ENCODE measurements at regions not wholly inside any gene's neighbourhood (a gene's known extent, or its start where the extent isn't known, plus 50 kb on each side); places are given as distances from the start of the nearest gene placed in this dataset.
A peak's percentile ranks its signal among the peaks of the same experiment; 100 is the strongest.

- Mint-ChIP-seq H3K4me1 (no peaks in the 10 kb centered on the region), H3K9me3 (peaks cover 0 to 25% (median 9%) of the 10 kb centered on the region in 9 donors), H3K27me3 (peaks cover 0 to 13% (median 3%) of the 10 kb centered on the region in 5 donors), H3K27ac (no peak overlapping the region), H3K4me3 (no peak overlapping the region), H3K36me3 (no peaks in the 10 kb centered on the region)
- ATAC-seq (no peak), DNase-seq (peak in 1 of 10 donors; percentile 30)
- POLR2A ChIA-PET = no interaction called here
Measured at GRCh38 chr14:101055776-101056374, 152.4 kb upstream of the RTL1 start.

GRCh38 chr14:101056446-101056845 lies 152.9 kb upstream of the RTL1 start:
- POLR2A ChIA-PET = no interaction called here
- DNase-seq (no peak), ATAC-seq (no peak)
- Mint-ChIP-seq H3K9me3 (peaks cover 0 to 25% (median 9%) of the 10 kb centered on the region in 9 donors), H3K36me3 (no peaks in the 10 kb centered on the region), H3K4me3 (no peak overlapping the region), H3K4me1 (no peaks in the 10 kb centered on the region), H3K27me3 (peaks cover 0 to 18% (median 3%) of the 10 kb centered on the region in 5 donors), H3K27ac (no peak overlapping the region)

- POLR2A ChIA-PET = no interaction called here
- ATAC-seq = no peak
- peaks cover 0 to 21% (median 5%) of the 10 kb centered on the region in 5 donors for H3K27me3 Mint-ChIP-seq
Measured at GRCh38 chr14:101057394-101057793, 153.9 kb upstream of the RTL1 start.

GRCh38 chr14:101058571-101058970 lies 155.0 kb upstream of the RTL1 start:
- Mint-ChIP-seq H3K4me1 (no peaks in the 10 kb centered on the region), H3K27ac (no peak overlapping the region), H3K4me3 (no peak overlapping the region), H3K9me3 (peaks cover 0 to 25% (median 9%) of the 10 kb centered on the region in 9 donors), H3K36me3 (no peaks in the 10 kb centered on the region), H3K27me3 (peaks cover 0 to 15% (median 3%) of the 10 kb centered on the region in 5 donors)
- POLR2A ChIA-PET = no interaction called here
- no peak for ATAC-seq
- no peak for DNase-seq

More at GRCh38 chr14:101057394-101057793, 153.9 kb upstream of the RTL1 start:
- Mint-ChIP-seq H3K9me3 (peaks cover 0 to 25% (median 9%) of the 10 kb centered on the region in 9 donors), H3K36me3 (no peaks in the 10 kb centered on the region), H3K4me3 (no peak overlapping the region), H3K27ac (no peak overlapping the region), H3K4me1 (no peaks in the 10 kb centered on the region)
- DNase-seq = no peak

GRCh38 chr14:101060171-101060601 lies 156.7 kb upstream of the RTL1 start:
- Mint-ChIP-seq H3K4me3 (no peak overlapping the region), H3K27me3 (peaks cover 0 to 14% (median 2%) of the 10 kb centered on the region in 5 donors), H3K36me3 (no peaks in the 10 kb centered on the region), H3K4me1 (no peaks in the 10 kb centered on the region), H3K9me3 (peaks cover 0 to 25% (median 9%) of the 10 kb centered on the region in 9 donors), H3K27ac (peak overlapping the region in 1 of 10 donors; percentile 72)
- no peak for ATAC-seq
- POLR2A ChIA-PET = no interaction called here
- peak in 1 of 10 donors; percentile 16 for DNase-seq

- ATAC-seq (no peak), DNase-seq (peak in 1 of 10 donors; percentile 59)
- no peaks in the 10 kb centered on the region for H3K4me1 Mint-ChIP-seq
- no peak overlapping the region for H3K27ac Mint-ChIP-seq
- H3K4me3 Mint-ChIP-seq = no peak overlapping the region
- peaks cover 0 to 18% (median 2%) of the 10 kb centered on the region in 5 donors for H3K27me3 Mint-ChIP-seq
- POLR2A ChIA-PET = no interaction called here
- H3K9me3 Mint-ChIP-seq = peaks cover 0 to 21% (median 9%) of the 10 kb centered on the region in 9 donors
- H3K36me3 Mint-ChIP-seq = no peaks in the 10 kb centered on the region
Measured at GRCh38 chr14:101061411-101062064, 158.0 kb upstream of the RTL1 start.

- H3K4me1 Mint-ChIP-seq = no peaks in the 10 kb centered on the region
- no peaks in the 10 kb centered on the region for H3K36me3 Mint-ChIP-seq
- POLR2A ChIA-PET = no interaction called here
- H3K27ac Mint-ChIP-seq = no peak overlapping the region
- peaks cover 0 to 18% (median 2%) of the 10 kb centered on the region in 5 donors for H3K27me3 Mint-ChIP-seq
- ATAC-seq (no peak), DNase-seq (peak in 1 of 10 donors; percentile 32)
- H3K9me3 Mint-ChIP-seq = peaks cover 0 to 17% (median 9%) of the 10 kb centered on the region in 9 donors
- H3K4me3 Mint-ChIP-seq = no peak overlapping the region
Measured at GRCh38 chr14:101062065-101062450, 158.5 kb upstream of the RTL1 start.

- DNase-seq (no peak), ATAC-seq (no peak)
- no peak overlapping the region for H3K27ac Mint-ChIP-seq
- POLR2A ChIA-PET = no interaction called here
- H3K4me1 Mint-ChIP-seq = no peaks in the 10 kb centered on the region
- H3K4me3 Mint-ChIP-seq = no peak overlapping the region
- no peaks in the 10 kb centered on the region for H3K36me3 Mint-ChIP-seq
- H3K9me3 Mint-ChIP-seq = peaks cover 0 to 12% (median 6%) of the 10 kb centered on the region in 9 donors
- H3K27me3 Mint-ChIP-seq = peaks cover 0 to 19% (median 2%) of the 10 kb centered on the region in 5 donors
Measured at GRCh38 chr14:101062601-101063000, 159.1 kb upstream of the RTL1 start.

- Mint-ChIP-seq H3K4me1 (no peaks in the 10 kb centered on the region), H3K27ac (no peak overlapping the region), H3K27me3 (peaks cover 0 to 24% (median 5%) of the 10 kb centered on the region in 5 donors), H3K9me3 (peaks cover 0 to 7% (median 2%) of the 10 kb centered on the region in 9 donors), H3K4me3 (no peak overlapping the region), H3K36me3 (no peaks in the 10 kb centered on the region)
- ATAC-seq (no peak), DNase-seq (no peak)
- POLR2A ChIA-PET = no interaction called here
Measured at GRCh38 chr14:101063121-101063520, 159.6 kb upstream of the RTL1 start.

GRCh38 chr14:101064121-101064661 lies 160.7 kb upstream of the RTL1 start:
- Mint-ChIP-seq H3K36me3 (no peaks in the 10 kb centered on the region), H3K27ac (no peak overlapping the region), H3K4me1 (no peaks in the 10 kb centered on the region)

GRCh38 chr14:101064718-101065117 lies 161.2 kb upstream of the RTL1 start:
- Mint-ChIP-seq H3K27me3 (peaks cover 0 to 25% (median 5%) of the 10 kb centered on the region in 5 donors), H3K27ac (no peak overlapping the region), H3K9me3 (no peaks in the 10 kb centered on the region), H3K4me3 (no peak overlapping the region), H3K36me3 (no peaks in the 10 kb centered on the region), H3K4me1 (no peaks in the 10 kb centered on the region)
- ATAC-seq = no peak
- POLR2A ChIA-PET = no interaction called here
- no peak for DNase-seq

More at GRCh38 chr14:101064121-101064661, 160.7 kb upstream of the RTL1 start:
- DNase-seq = peak in 1 of 10 donors; percentile 3
- no peaks in the 10 kb centered on the region for H3K9me3 Mint-ChIP-seq
- H3K4me3 Mint-ChIP-seq = no peak overlapping the region
- peaks cover 0 to 25% (median 5%) of the 10 kb centered on the region in 5 donors for H3K27me3 Mint-ChIP-seq
- POLR2A ChIA-PET = no interaction called here
- no peak for ATAC-seq

- no peak overlapping the region for H3K27ac Mint-ChIP-seq
- POLR2A ChIA-PET = no interaction called here
- H3K36me3 Mint-ChIP-seq = no peaks in the 10 kb centered on the region
- peaks cover 5 to 26% (median 5%) of the 10 kb centered on the region in 5 donors for H3K27me3 Mint-ChIP-seq
- no peaks in the 10 kb centered on the region for H3K4me1 Mint-ChIP-seq
- ATAC-seq = no peak
- no peaks in the 10 kb centered on the region for H3K9me3 Mint-ChIP-seq
- no peak overlapping the region for H3K4me3 Mint-ChIP-seq
- DNase-seq = peak in 1 of 10 donors; percentile 15
Measured at GRCh38 chr14:101065246-101065645, 161.7 kb upstream of the RTL1 start.

Measured in naive thymus-derived CD8-positive, alpha-beta T cell (primary cell).